CD4-positive, alpha-beta T cell treated with Interleukin-10 for 1 hour (primary cell): ENCODE measurements at regions not wholly inside any gene's neighbourhood (a gene's known extent, or its start where the extent isn't known, plus 50 kb on each side); places are given as distances from the start of the nearest gene placed in this dataset.

ENCODE experiments used
- DNase-seq: peaks from one replicate; pipeline ENCODE4 v3.0.0-alpha.2; 2020

DNA sequence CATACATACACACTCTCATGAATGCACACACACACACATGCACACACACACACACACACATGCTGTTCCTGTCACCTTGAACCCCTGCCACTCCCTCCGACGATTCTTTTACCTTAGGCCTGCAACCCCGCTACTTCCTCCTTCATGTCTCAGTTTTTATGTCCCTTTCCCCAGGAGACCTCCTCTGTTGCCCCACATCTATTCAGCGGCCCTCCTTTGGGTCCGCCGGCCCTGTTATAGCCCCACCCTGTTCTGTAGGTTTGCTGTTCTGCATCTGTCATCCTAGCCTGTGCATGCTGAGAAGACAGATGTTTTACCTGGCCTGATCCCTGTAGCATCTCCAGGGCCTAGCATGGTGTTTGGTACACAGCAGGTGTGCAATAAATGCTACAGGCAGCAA, 161.6 kb upstream of the PCBD1 start:
- no peak for DNase-seq

DNA sequence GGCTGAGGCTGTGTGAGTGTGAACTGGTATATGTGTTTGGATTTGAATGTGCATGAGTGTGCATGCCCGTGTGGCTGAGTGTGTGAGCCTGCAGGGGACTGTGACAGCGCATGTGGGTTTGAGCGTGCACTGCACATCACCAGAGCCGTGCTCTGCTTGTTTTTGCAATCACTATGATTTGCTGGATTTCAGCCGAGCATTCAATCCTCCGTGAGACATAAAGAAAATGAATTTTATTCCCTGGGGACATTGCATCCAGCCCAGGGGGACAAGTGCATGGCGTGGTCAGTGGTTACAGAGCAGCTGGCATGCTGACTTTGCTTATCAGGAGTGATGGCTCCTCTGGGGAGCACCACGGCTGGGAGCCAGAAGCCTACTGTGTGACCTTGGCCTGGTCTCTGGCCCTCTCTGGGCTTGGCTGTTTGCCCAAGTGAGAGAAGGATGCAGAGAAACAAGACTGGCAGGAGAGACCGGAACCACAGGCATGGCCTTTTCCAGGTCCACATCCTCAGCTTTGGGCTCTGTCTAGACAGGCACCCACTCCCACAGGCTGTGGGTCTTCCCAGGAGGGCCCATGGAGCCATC, 160.2 kb upstream of the UNC5B start:
- no peak for DNase-seq

DNA sequence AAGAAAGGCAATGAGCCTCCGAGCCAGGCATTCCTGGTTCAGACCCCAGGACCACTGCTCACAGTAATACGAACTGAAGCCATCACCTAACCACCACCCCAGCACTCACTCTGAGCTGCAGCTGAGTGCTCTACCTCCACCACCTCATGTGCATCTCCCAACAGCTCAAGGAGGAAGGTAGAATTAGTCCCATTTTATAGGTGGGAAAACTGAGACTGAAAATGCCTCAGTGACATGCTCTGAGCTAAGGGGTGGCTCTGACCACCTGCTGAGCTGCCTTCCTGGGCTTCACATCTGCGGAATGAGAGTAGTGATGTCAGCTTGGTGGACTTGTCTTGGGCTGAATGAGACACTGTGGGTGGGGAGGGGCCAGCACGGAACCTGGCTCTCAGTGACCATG, 159.7 kb upstream of the UNC5B start:
- no peak for DNase-seq

DNA sequence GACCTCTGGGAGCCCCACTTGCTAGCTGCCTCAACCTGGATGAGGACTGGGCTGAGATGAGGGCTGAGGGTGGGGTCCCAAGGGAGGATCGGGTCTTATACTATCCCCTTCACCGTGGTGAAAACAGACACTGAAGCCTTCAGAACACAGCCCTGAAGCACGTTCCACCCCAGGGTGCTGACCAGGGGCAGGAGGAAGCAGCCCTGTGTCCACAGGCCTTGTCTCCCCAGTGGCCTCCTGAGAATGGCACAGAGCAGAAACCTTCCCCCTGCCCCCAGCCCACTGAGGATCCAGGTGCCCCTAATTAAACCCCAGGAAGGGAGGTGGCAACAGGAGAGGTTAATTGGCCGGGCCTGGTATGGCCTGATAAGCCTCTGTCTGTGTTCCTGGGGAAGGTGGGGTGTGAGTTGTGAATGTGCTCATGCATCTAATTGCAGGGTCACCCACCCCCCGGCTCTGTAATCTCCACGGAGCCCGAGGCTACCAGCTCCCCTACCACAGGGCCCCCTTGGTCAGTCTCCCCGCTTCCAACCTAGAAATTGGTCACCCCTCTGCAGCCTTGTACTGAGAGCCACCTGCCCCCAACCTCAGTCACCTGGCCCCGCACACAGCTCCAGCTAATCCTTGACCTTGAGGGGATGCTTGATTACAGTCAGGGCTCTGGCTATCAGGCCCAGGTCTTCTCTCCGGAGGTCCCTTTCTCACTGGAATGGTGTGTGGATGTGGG, 159.0 kb upstream of the UNC5B start:
- no peak for DNase-seq

DNA sequence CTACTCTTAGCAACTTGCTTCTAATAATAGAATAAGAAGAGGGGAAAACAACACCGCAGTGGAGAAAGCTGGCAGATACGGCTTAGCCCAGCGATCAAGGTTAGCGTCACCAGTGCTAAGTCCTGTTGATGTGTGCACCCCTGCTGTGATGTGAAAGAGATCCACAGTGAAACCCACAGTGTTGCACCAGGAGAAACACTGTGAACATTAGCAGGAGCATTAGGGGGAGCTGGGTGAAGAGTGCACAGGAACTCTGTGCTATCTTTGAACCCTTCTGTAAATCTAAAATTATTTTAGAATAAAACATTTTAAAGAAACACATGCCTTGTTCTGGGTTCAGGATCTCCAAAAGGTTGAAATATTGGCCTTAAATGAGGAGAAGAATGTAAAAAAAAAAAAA, 154.1 kb upstream of the UNC5B start:
- no peak for DNase-seq

DNA sequence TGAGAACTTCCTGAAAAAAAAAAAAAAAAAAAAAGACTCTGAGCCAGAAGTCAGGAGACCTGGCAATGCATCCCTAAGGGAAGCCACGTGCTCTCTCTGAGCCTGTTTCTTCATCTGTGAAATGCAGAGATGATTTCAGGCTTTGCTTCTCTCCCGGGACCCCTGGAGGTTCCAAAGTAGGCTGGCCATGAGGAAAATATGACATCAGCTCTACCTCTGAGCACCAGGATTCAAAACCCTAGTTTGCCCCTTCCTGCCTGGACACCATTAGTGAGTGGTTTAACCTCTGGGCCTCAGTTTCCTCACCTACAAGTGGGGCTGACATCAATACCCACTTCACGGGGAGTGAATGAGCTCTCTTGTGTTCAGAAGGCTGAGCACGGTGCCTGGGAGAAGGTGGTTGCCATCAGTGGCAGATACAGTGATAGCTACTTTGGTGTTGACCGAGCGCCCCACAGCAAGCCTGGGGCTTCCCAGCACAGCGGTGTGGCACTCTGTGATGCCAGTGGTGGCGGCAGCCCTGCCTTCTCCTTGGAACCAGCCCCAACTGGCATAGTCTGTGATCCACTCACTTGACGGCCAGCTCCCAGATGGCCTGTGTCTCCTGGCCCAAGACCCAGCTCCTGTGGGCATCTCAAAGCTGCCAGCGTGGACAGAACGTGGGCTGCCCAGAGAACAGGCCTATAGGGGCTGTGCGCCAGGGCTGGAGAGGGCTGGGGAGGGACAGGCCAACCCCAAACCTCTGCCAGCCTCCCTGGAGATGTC, 153.1 kb upstream of the UNC5B start:
- DNase-seq, result no peak

DNA sequence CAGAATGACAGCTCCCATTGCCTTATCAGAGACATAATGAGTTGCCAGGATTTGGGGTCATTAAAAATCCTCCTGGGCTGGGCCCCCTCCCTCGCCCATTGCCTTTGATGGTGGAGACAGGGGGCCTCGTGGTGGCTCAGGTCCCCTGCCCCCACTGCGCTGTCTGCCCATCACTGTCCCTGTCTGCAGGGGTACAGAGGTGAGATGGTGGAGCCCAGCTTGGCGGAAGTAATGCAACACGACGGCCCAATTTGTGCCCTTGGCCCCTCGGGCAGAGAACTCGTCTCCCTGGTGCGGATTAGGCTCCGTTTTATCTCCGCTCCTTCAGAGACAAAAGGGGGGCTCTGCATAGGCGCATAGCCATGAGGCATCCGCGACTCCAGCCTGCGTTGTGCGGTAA, 152.4 kb upstream of the UNC5B start:
- no peak for DNase-seq

DNA sequence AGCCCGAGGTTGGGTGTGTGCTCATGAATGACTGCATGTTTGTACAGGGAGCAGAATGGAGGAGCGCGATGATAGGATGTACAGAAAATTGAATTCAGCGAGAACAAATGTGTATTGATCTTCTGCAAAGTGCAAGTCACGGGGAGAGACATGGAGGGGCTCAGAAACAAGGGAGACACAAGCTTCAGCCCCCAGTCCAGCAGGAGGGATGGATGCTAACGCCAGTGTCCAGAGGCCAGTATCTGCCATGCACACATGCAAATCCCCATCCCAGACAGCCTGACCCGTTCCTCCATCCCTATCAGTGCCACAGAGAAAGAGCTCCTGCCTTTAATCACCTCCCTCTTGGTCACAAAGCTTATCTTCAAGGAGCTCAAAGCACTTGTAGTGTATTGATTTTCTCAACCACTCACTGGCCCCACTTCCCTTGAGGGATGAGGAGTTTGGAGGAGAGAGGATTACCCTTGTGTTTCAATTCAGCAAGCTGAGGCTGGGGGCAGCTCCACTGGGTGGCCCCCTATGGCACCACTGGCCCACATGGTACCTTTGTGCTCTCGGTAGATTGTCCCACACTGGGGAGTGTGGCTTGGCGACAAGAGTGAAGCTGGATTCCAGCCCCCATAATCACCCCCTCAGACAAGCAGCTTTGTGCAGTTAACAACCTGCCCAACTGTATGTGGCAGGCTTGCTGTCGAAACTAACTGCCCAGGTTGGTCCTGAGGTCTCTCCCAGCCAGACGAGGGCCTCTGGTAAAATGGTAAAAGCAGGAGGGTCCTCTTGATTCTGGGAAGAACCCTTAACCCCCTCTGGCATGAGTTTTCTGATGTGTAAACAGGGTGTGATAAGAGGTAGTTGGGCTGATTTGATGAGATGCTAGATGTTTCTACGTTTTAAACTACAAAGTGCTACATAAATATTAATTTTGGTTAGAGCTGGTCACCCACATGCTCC, 151.6 kb upstream of the UNC5B start:
- DNase-seq, result no peak

DNA sequence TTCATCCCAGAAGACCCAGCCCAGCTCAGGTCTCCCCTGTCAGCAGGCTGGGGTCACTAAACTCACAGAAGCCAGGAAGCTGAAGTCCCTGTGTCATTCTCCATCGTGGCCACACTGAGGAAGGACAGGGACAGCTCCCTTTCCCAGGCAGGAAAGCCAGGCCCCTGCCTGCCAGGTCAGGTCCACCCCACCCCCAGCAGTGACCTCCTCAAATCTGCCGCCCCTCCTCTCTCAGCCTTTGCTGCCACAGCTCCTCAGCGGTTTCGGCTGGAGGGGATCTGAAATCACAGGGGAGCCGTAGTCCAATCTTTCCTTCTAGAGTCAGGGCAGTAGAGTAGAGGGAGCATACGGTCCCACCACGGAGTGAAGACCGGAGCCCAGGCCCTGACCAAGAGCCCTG, 150.9 kb upstream of the UNC5B start:
- DNase-seq, result no peak

DNA sequence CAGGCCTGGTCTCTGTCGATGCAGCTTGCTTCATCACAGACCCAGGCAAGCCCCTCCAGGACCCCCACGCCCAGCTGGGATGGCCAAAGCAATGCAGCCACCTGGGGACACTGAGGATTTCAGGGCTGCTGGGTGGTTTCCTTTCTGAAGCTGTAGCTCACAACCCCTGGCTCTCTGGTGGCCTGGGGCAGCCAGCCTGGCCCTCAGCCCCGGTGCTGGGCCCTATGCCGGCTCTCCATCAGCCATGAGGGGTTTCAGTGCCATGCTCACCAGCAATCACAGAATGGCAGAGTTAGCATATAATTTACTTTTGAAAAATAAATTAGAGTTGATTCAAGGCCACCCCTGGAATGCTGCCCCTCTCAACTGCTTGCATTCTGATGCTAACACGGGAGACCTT, 150.2 kb upstream of the UNC5B start:
- no peak for DNase-seq

DNA sequence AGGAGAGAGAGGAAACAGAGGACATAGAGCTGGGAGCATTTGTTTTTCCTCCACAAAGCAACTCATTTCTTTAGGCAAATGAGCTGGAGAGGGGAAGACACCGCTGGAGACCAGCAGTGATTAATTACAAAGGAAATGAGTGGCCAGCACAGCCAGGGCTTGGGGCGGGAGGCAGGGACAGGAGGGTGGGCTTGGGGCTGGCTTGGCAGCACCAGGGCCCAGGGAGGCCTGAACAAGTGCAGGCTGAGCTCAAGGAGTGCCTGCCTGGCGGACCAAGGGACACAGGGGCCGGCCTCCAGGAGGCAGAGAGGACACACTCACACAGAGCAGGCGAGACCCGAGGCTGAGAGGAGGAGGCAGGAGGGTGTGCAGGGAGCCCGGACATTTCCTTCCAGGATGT, 149.0 kb upstream of the UNC5B start:
- no peak for DNase-seq

DNA sequence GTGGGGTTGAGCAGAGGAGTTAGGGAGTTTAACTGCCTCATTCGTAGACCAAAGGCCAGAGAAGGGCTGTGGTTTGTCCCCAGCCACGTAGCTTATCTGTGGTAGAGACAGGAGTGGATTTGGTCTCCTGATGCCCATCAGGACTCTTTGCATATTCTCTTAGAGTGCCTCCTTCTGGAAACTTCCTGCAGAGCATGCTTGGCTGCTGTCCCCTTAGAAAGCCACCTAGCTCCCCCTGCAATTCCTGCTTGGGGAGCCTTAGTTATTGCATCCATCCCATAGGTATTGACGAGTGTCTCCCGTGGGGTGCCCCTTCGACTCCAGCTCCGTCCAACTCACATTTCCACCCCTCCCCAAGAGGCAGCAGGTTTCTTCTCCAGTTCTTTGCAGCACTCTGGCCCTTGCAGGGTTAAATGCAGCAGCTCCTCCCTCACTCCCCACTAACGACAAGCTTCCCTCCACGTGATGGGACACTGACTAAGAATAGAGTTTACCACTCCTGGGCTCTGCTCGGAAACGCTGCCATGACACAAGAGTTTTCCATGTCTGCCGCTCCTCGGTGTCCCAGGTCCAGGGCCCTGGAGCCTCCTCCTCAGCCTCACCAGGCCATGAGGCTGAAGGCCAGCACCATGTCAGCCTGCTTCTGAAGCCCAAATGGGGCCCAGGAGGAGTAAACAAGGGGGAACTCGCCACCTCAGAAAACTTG, 147.8 kb upstream of the UNC5B start:
- no peak for DNase-seq

DNA sequence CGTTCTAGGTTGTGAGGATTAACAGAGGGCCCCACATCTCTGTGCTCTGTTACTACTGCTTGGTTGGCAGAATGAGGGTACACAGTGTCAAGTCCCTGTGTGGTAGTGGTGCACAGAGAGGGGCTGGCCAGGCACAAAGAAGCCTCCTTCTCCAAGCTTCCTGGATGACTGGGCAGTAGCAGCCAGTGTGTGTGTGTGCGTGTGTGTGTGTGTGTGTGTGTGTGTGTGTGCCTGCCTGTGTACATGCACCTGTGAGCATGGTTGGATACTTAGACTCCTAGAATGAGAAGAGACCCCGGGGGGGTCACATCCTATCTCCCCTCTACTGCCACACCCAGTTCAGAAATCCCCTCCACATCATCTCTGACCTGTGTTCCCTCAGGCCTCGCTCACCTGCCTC, 146.7 kb upstream of the UNC5B start:
- DNase-seq, result no peak

DNA sequence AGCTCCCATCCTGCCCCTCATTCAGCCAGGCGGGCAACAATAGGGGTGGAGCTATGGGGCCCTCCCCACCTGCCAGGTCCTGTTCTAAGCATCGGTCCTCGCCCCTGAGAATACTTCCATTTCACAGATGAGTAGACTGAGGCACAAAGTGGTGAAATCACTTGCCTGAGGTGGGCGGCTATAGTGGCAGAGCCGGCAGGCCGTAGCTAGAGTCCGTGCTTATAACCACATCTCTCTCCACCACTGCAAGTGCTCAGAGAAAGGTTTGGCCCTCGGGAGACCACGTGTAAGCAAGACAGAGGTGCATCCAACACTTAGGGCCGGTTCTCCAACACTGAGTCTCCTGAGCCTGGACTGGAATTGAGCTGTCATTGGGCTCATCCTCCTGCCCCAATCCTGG, 145.8 kb upstream of the UNC5B start:
- no peak for DNase-seq

DNA sequence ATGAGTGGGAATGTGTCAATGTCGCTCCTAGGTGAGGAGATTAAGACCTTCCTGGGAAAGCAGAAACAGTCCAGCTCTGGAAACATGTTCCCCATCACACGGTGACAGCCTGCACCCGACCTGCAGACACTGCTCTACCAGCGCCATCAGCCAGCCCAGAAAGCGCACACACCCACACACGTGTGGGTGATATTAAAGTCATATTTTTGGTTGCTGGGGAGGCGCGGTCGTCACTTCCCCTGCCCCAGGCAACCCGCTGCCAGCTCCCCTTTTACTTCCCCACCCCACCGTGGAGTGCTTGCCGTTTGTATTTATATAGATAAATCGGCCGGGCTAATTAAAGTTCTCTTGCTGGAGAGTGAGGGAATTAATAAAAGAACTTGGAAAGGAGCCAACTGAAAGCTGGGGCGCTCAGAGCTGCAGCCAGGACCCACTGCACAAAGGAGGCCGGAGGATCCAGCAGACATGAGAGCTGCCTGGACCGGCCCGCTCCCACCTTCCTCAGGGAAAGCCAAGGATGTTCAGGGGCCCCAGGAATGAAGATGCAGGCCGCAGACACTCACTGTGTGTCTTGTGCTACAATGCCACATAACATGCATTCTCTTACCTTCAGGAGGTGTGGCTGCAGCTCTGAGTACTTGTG, 145.2 kb upstream of the UNC5B start:
- no peak for DNase-seq

DNA sequence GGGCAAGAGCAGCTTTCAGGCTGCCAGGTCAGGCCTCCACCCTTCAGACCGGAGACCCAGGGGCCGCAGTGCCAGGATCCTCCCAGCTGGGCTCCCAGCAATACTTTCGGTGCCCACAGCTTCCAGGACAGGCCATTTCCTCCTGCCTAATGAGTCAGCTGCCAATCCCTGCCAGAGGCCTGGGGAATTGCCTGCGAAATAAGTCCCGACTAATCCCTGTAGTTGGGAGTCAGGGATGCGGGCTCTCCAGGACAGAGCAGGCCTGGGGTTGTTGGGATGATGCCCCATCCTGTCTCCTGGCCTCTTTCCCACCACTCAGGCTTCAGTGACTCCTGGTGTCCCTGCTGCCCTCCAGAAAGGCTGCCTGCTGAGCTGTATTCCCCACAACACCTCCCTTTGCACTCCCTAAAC, 143.5 kb upstream of the UNC5B start:
- no peak for DNase-seq

DNA sequence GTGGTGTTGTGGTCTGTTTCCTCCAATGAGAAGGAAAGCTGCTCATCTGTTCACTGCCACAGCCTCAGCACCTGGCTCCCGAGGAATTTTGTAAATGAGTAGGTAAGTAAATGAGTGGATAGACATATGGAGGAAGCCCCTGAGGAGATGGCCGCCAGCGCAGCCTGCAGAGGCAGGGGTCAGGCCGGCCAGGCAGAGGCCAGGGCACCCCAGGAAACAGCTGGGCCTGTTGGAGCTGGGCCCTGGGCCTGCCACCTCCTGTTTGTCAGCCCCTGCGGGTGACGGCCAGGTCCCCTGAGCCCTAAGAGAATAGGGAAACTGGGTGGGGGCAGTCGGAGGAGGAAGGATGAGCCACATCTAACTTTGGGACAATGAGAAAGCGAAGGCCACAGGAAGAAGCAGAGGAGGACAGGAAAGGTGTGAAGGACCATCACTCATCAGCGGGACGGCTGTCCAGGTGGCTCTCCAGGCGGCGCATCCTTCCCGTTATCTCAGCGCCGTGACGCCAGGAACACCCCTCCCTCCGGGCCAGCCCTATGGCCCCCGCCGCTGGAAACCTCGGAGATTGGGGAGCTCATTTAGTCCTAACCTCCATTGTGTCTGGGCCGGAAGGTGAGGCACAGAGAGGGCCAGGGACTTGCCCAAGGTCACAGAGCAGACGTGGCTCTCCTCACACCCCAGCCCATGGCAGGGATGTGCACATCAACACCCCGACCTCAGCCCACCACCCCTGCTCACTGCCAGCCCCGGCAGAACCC, 142.3 kb upstream of the UNC5B start:
- DNase-seq, result no peak

DNA sequence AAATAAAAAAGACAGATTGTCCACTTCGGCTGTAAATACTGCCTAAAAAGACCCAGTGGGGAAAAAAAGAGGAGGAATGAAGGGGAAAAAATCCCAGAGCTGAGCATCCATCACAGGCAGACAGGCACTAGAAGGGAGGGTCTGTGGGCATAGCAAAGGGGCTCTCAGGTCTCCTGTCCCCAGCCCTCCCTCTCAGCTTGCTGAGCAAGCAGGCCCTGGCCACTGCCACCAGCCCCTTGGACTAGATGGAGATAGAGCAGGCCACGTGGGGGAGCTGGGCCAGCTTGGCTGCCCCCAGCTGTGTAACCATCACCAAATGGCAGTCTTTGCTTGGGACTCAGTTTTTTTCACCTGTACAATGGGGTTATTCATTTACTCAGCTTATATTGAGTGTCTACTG, 141.6 kb upstream of the UNC5B start:
- DNase-seq, result no peak

DNA sequence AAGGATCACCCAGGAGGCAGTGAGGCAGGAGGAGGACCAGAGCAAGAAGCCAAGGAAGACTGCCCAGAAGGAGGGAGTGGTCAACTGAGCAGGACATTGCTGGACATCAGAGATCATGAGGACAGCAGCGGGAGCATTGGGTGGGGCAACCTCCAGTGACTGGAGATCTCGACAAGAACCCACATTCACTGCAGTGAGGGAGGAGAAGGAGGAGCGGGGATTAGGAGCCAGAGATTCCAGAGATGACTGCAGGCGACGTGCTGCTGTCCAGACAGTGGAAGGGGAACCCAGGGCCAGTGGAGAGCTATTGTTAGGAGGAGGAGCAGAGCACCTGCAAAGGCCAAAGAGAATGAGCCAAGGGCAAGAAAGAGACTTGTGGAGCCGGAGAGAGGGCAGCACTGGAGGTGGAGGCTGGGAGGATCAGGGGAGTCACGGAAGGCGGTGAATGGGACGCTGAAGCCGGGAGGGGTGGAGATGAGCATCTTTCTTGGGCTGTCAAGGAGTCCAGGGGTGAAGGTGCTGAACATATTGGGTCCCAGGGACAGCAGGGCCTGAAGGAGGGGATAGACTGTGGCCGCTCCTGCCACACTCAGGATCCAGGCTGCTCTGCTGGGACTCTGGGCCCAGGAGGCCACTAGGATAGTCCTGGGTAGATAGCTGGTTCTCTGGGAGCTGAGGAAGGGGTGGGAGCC, 140.1 kb upstream of the UNC5B start:
- no peak for DNase-seq

DNA sequence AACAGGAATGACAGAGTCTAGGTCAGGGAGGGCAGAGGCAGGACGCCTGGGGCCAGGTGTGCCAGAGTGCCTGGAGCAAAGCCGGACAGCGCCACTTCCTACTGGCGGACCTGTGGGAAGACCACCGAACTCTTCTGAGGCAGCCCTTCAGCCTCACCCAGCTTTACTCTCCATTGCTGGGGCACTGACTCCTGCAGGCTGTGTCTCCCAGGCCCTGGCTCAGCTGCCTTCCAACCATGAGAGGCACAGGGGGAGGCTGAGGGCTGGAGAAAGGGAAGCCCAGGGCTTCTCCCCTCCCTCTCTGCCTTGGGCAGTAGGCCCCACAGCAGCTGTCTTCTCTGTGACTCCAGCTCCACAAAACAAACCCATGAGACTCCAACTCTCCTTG, 139.6 kb upstream of the UNC5B start:
- no peak for DNase-seq
